ENCODE measurements at regions not wholly inside any gene's neighbourhood (a gene's known extent, or its start where the extent isn't known, plus 50 kb on each side); places are given as distances from the start of the nearest gene placed in this dataset.

GRCh38 chr14:94960285-94961001, 190.5 kb upstream of the GSC start:
- TF ChIP-seq CTCF (IDR thresholded peaks at IDR 0.05) = no peak
- Histone ChIP-seq H3K36me3 (no peaks in the 10 kb centered on the region), H3K4me3 (no peak overlapping the region), H3K27me3 (no peaks in the 10 kb centered on the region), H3K9me3 (no peaks in the 10 kb centered on the region), H3K27ac (no peak overlapping the region), H3K4me1 (peaks cover 0 to 2% of the 10 kb centered on the region in 2 donors)
- no peak for DNase-seq (ENCODE audit: low spot score in 2 of 2)
- intact Hi-C loops (cut with DNase I) = no loop called here

DNA sequence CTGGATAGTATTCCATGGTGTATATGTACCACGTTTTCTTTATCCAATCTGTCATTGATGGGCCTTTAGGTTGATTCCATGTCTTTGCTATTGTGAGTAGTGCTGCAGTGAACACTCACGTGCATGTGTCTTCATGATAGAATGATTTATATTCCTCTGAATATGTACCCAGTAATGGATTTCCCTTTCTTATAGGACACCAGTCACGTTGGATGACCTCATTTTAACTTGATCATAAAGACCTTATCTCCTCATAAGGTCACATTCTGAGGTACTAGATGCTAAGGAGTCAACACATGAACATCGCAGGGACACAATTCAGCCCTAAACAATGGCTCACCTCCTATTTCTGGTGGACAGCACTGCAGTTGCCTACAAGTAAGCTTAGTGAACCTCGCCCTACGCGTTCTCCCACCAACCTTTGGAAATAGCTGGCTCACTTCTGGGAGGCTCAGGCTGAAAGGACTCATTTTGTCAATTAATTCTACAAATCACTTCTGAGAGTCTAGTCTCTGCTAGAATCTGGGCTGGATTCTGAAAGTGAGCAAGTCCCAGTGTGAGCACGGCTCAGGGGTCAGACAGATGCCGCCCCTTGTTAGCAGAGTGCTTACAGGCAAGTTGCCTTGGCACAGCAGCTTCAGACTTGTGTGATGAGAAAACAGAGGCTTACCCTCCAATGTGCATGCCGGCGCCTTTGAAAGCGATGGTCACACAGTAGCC, 183.8 kb upstream of the GSC start:
- no peak for DNase-seq (ENCODE audit: low spot score in 2 of 2)
- Histone ChIP-seq H3K27me3 (no peaks in the 10 kb centered on the region), H3K36me3 (no peaks in the 10 kb centered on the region), H3K4me3 (no peak overlapping the region), H3K4me1 (no peaks in the 10 kb centered on the region), H3K27ac (no peak overlapping the region), H3K9me3 (no peaks in the 10 kb centered on the region)
- no peak for TF ChIP-seq CTCF (IDR thresholded peaks at IDR 0.05)
- intact Hi-C loops (cut with DNase I) = no loop called here

DNA sequence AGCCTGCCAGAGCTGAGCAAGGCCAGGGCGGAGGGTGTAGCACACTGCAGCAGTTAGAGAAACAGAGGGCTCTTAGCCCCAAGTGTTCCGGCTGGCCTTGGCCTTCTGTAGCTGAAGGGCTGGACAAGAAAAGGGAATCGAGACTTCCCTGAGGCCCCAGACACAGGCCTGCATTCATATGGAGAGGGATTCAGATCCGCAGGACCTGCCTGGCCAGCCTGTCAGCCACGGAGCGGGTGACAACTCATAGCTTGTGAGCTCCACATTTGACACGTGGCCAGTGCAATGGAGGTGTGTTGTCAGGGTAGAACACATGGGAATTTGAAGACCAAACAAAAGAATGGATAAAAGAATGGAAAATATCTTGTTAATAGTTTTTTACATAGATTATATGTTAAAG, 182.2 kb upstream of the GSC start:
- H3K4me3 ChIP-seq = no peak overlapping the region
- intact Hi-C loops (cut with DNase I) = no loop called here
- no peaks in the 10 kb centered on the region for H3K9me3 ChIP-seq
- H3K36me3 ChIP-seq = no peaks in the 10 kb centered on the region
- TF ChIP-seq CTCF (IDR thresholded peaks at IDR 0.05) = no peak
- no peaks in the 10 kb centered on the region for H3K4me1 ChIP-seq
- H3K27ac ChIP-seq = no peak overlapping the region
- DNase-seq (ENCODE audit: low spot score in 2 of 2) = no peak
- H3K27me3 ChIP-seq = no peaks in the 10 kb centered on the region

DNA sequence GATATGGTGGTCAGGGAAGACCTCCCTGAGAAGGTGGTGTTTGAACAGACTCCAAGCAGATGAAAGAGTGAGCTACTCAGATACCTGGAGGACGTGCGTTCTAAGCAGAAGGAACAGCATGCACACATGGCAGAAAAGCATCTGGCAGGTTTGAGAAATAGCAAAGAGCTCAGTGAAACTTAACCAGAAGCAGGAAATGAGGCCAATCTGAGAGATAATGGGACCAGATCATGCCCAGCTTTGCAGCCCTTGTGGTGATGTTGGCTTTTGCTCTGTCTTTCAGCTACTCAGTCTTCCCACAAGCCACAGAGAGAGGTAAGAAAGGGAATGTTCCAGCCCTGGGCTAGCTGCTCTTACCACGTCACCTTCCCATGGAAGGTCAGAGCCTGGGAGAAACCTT, 176.3 kb upstream of the GSC start:
- intact Hi-C loops (cut with DNase I) = no loop called here
- Histone ChIP-seq H3K4me3 (no peak overlapping the region), H3K36me3 (no peaks in the 10 kb centered on the region), H3K9me3 (no peaks in the 10 kb centered on the region), H3K27me3 (no peaks in the 10 kb centered on the region), H3K4me1 (no peaks in the 10 kb centered on the region), H3K27ac (no peak overlapping the region)
- no peak for DNase-seq (ENCODE audit: low spot score in 2 of 2)
- TF ChIP-seq CTCF (IDR thresholded peaks at IDR 0.05) = no peak

- H3K4me3 ChIP-seq = no peak overlapping the region
- H3K27ac ChIP-seq = no peak overlapping the region
- no peak for DNase-seq (ENCODE audit: low spot score in 2 of 2)
- no peaks in the 10 kb centered on the region for H3K36me3 ChIP-seq
- H3K27me3 ChIP-seq = no peaks in the 10 kb centered on the region
- no peak for TF ChIP-seq CTCF (IDR thresholded peaks at IDR 0.05)
- H3K9me3 ChIP-seq = no peaks in the 10 kb centered on the region
- intact Hi-C loops (cut with DNase I) = no loop called here
- no peaks in the 10 kb centered on the region for H3K4me1 ChIP-seq
Measured at GRCh38 chr14:94945615-94946014, 175.7 kb upstream of the GSC start.
